Esophagus squamous epithelium (tissue), 5 donors: ENCODE measurements at regions not wholly inside any gene's neighbourhood (a gene's known extent, or its start where the extent isn't known, plus 50 kb on each side); places are given as distances from the start of the nearest gene placed in this dataset.

ENCODE experiments used
- DNase-seq: peaks from one replicate; lab custom pipeline; 2025; lab: John Stamatoyannopoulos, UW
- H3K27ac ChIP-seq, 4 donors: fragments of 200-600 bp; sonication (generic); one replicate each; pipeline ENCODE4 v1.5.1; 2016 to 2019; ENCODE audit warnings: mild to moderate bottlenecking in 1 of 4
- H3K27me3 ChIP-seq, 4 donors: fragments of 200-600 bp; sonication (generic); 1 replicate in 3 of 4; 2 replicates in 1 of 4; pipeline versions ENCODE4 v1.5.1 to v1.6.0; 2017 to 2021; ENCODE audit warnings: antibody characterized with exemption in 1 of 4
- H3K36me3 ChIP-seq, 3 donors: fragments of 200-600 bp; sonication (generic); one replicate each; pipeline ENCODE4 v1.5.1; 2016 to 2019
- H3K4me1 ChIP-seq, 3 donors: fragments of 200-600 bp; sonication (generic); one replicate each; pipeline ENCODE4 v1.5.1; 2017 to 2019
- H3K4me3 ChIP-seq, 4 donors: fragments of 200-600 bp; sonication (generic); 1 replicate in 3 of 4; 2 replicates in 1 of 4; pipeline ENCODE4 v1.5.1; 2016 to 2019; ENCODE audit warnings: mild to moderate bottlenecking in 2 of 4, moderate library complexity in 1 of 4
- H3K9me3 ChIP-seq, 3 donors: fragments of 200-600 bp; sonication (generic); one replicate each; pipeline ENCODE4 v1.5.1; 2016 to 2019
- POLR2A ChIP-seq, 4 donors: fragments of 450-650 bp; IDR thresholded peaks; one replicate each; pipeline ENCODE4 v1.6.1; 2017; ENCODE audit warnings: antibody characterized with exemption in 4 of 4, mild to moderate bottlenecking in 4 of 4, moderate library complexity in 3 of 4
- WGBS, 2 donors: methylation state at CpG; one replicate each; pipeline ENCODE4 v1.1.5; 2018; 5-methylcytosine and 5-hydroxymethylcytosine counted together
- intact Hi-C: fragments of 100-400 bp; cut with DNase I; formaldehyde crosslinking; loops from one replicate; pipeline ENCODE4 v1.15.0; 2022
- TF ChIP-seq, protein P1 (sequence below), 6 experiments: fragments of 450-650 bp in 4 of 6; fragments of 200-600 bp in 2 of 6; sonication (generic) in 2 of 6; IDR thresholded peaks; one replicate each; pipeline ENCODE4 v1.5.1; 2016 to 2019; ENCODE audit warnings: antibody characterized with exemption in 6 of 6, mild to moderate bottlenecking in 4 of 6, moderate library complexity in 4 of 6
- donor health status: DM: yes; HTN: yes; CAD: no.

DNA sequence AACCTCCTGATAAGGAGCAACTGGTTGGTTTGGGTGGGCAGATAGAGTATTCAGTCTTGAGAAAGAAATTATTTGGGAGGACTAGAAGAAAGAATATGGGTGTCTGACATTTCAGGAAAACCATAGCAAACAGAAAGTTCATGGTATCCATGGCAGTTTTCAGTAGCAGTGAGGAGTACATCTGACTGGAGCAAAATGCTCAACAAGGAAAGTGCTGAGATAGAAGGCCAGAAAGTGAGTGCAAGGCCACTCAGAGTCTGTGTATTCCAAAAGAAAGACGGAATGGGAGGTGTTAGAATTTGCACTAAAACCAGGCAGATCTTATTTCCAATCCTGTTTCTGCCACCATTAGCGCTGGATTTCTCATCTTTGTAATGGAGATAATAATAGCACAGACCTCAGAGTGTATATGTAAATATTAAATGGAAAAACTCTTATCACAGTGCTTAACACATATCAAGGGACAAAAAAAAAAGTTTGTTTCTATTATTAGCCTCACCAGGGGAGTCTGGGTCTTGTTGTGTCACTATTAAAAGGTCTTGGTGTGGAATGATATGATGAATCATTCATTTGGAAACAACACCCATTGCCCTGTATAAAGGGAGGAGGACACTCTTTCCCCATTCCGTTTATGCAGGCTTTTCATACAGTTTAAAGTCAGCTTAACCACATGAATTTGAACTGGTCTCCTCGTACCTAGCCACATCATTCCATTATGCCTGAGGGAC, 349.8 kb downstream of the IPO8 start:
- no peak overlapping the region for H3K4me3 ChIP-seq
- H3K27me3 ChIP-seq, result no peaks in the 10 kb centered on the region
- H3K27ac ChIP-seq, result no peak overlapping the region
- WGBS, 2 donors, result 66 to 73% methylated on average over 4 of the region's 4 CpGs
- no peak for DNase-seq
- intact Hi-C loops, result no loop called here
- no peaks in the 10 kb centered on the region for H3K4me1 ChIP-seq
- peaks cover 0 to 20% (median 8%) of the 10 kb centered on the region in 3 donors for H3K9me3 ChIP-seq
- TF ChIP-seq POLR2A (IDR thresholded peaks at IDR 0.05), result no peak
- no peaks in the 10 kb centered on the region for H3K36me3 ChIP-seq

DNA sequence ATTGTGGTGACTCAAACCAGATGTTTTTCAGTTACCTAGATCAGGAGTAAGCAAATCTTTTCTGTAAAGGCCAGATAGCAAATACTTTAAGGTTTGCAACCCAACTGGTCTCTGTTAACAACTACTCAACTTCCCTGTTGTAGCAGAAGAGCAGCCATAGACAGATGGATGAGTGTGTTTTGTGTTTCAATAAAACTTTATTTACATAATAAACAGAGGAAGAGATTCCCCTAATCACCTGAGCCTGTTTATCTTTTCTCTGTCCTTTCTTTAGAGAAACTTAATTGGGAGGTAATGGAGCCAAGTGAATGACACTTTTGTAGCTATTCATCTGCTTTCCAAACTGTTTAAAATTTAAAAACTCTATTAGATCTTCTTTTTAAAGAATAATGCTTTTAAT, 365.1 kb downstream of the IPO8 start:
- H3K9me3 ChIP-seq, result no peaks in the 10 kb centered on the region
- H3K36me3 ChIP-seq, result no peaks in the 10 kb centered on the region
- H3K27me3 ChIP-seq, result no peaks in the 10 kb centered on the region
- TF ChIP-seq, protein P1, sequence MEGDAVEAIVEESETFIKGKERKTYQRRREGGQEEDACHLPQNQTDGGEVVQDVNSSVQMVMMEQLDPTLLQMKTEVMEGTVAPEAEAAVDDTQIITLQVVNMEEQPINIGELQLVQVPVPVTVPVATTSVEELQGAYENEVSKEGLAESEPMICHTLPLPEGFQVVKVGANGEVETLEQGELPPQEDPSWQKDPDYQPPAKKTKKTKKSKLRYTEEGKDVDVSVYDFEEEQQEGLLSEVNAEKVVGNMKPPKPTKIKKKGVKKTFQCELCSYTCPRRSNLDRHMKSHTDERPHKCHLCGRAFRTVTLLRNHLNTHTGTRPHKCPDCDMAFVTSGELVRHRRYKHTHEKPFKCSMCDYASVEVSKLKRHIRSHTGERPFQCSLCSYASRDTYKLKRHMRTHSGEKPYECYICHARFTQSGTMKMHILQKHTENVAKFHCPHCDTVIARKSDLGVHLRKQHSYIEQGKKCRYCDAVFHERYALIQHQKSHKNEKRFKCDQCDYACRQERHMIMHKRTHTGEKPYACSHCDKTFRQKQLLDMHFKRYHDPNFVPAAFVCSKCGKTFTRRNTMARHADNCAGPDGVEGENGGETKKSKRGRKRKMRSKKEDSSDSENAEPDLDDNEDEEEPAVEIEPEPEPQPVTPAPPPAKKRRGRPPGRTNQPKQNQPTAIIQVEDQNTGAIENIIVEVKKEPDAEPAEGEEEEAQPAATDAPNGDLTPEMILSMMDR (IDR thresholded peaks at IDR 0.05), result no peak
- no peak for TF ChIP-seq POLR2A (IDR thresholded peaks at IDR 0.05)
- H3K4me3 ChIP-seq, result no peak overlapping the region
- DNase-seq, result no peak
- no peaks in the 10 kb centered on the region for H3K4me1 ChIP-seq
- H3K27ac ChIP-seq, result no peak overlapping the region
- intact Hi-C loops, result no loop called here

DNA sequence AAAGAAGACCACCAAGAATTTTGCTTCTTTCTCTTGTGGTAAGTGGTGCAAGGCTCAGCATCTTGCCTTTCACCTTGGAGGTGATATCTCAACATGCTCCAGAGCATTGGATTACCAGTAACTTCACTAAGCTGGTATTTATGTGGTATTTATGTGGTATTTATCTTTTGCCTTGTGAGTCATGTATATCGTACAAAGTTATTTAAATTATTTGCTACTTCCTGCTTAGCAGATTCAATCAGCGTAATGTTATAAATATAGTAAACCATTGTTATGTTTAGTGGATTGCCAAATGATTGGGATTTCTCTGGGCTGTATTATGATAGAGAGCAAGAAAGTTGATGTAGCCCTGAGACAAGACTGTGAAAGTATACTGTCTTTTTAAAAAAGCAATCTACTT, 366.4 kb downstream of the IPO8 start:
- Histone ChIP-seq H3K27ac (no peak overlapping the region), H3K27me3 (no peaks in the 10 kb centered on the region), H3K36me3 (no peaks in the 10 kb centered on the region), H3K9me3 (peaks cover 0 to 8% (median 0%) of the 10 kb centered on the region in 3 donors), H3K4me1 (no peaks in the 10 kb centered on the region), H3K4me3 (no peak overlapping the region)
- TF ChIP-seq, protein P1 (IDR thresholded peaks at IDR 0.05), result no peak
- no peak for TF ChIP-seq POLR2A (IDR thresholded peaks at IDR 0.05)
- DNase-seq, result no peak
- intact Hi-C loops, result no loop called here
- WGBS, 2 donors, result 51 to 66% methylated on average over 2 of the region's 2 CpGs

DNA sequence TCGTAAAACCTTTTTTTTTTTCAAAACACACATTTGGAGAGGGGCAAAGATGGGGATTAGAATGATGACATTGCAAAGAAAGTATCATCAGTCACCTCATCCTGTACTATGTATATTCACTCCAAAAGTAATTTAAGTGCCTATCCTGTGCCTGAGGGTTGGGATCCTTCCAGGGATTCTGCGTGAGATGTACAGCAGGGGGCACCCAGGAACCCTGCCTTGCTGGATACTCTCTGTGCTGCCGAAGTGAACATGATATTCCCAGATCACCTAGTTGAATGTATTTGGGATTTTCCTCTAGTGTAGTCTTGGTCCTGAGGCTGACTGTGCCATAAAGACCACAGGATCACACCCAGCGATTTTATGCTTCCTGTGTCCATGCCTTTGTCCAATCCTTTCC, 372.7 kb downstream of the IPO8 start:
- H3K27ac ChIP-seq, result no peak overlapping the region
- DNase-seq, result no peak
- intact Hi-C loops, result no loop called here
- no peak overlapping the region for H3K4me3 ChIP-seq
- H3K9me3 ChIP-seq, result peaks cover 0 to 18% (median 0%) of the 10 kb centered on the region in 3 donors
- no peaks in the 10 kb centered on the region for H3K27me3 ChIP-seq
- H3K4me1 ChIP-seq, result no peaks in the 10 kb centered on the region
- 74 to 77% methylated on average over 3 to 4 of the region's 4 CpGs for WGBS, 2 donors
- H3K36me3 ChIP-seq, result no peaks in the 10 kb centered on the region
- TF ChIP-seq, protein P1 (IDR thresholded peaks at IDR 0.05), result no peak
- no peak for TF ChIP-seq POLR2A (IDR thresholded peaks at IDR 0.05)

DNA sequence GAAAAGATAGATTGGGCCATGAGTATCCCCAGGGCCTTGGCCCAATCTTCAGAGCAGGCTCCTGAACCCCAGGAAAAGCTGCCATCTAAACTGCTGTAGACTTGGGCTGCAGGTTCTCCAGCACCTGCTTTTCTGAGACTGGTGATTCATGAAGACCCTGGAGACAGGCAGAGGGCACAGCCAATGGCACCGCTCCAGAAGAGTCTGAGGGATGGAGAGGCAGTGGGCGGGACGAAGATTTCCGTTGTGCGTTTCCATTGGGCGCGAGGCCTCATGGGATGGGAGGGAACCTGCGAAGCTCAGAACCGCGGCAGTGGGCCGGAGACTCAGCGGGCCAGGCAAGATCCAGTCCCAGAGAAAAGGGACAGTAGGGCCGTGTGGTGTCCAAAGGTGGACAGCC, 375.1 kb downstream of the IPO8 start:
- Histone ChIP-seq H3K4me3 (no peak overlapping the region), H3K9me3 (peaks cover 0 to 18% (median 0%) of the 10 kb centered on the region in 3 donors), H3K36me3 (no peaks in the 10 kb centered on the region), H3K4me1 (no peaks in the 10 kb centered on the region), H3K27ac (no peak overlapping the region), H3K27me3 (no peaks in the 10 kb centered on the region)
- intact Hi-C loops, result no loop called here
- no peak for DNase-seq
- 90 to 93% methylated on average over 11 to 13 of the region's 13 CpGs for WGBS, 2 donors
- TF ChIP-seq POLR2A (IDR thresholded peaks at IDR 0.05), result no peak
- TF ChIP-seq, protein P1 (IDR thresholded peaks at IDR 0.05), result no peak
